ENCODE measurements at regions not wholly inside any gene's neighbourhood (a gene's known extent, or its start where the extent isn't known, plus 50 kb on each side); places are given as distances from the start of the nearest gene placed in this dataset.

DNA sequence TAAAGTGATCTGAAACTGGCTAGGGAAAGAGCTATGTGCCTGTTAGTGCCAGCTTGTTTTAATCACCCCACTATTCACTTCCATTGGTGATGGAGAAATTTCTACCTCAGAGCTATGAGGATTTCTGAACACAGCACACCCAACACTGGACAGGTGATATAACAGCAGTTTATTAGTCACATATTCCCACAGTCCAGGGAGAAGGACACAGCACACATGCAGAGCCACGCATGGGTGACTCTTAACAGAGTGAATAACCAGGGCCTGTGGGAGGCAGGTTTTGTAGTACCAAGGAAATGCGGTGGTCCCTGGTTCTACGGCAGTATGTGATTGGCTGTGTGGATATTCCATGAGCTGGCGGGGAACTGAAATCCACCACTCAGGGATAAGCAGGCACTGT, 455.1 kb downstream of the BTG1 start:
- intact Hi-C loops (cut with DNase I): no loop called here
- DNase-seq: no peak
- ATAC-seq: no peak

- intact Hi-C loops (cut with DNase I): no loop called here
- no peak for DNase-seq
- no peak for ATAC-seq
Measured at GRCh38 chr12:91687052-91688017, 458.3 kb downstream of the BTG1 start.

DNA sequence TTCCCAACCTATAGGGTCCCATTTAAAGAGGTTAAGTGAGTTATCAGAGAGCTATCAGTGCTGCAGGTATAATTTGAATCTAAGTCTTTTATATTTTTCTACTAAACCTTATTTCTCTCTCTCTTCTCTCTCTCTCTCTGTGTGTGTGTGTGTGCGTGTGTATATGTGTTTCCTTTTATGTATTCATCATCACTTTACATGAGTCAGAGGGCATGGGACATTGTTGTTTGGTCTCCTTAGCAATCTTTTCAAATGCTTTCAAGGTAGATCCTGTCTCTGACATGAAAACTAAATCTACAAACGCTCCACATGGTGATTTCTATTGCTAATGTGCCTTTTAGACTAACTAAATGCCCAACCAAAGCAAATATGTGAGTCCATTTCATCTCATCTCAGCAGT, 459.7 kb downstream of the BTG1 start:
- ATAC-seq: no peak

GRCh38 chr12:91681751-91682150, 463.9 kb downstream of the BTG1 start:
- no peak for ATAC-seq
- intact Hi-C loops (cut with DNase I): no loop called here
- no peak for DNase-seq

More for the DNA sequence above, 459.7 kb downstream of the BTG1 start:
- intact Hi-C loops (cut with DNase I): no loop called here
- DNase-seq: no peak

- no peak for ATAC-seq
- no peak for DNase-seq
- intact Hi-C loops (cut with DNase I): no loop called here
Measured at GRCh38 chr12:91680864-91681263, 464.8 kb downstream of the BTG1 start.

DNA sequence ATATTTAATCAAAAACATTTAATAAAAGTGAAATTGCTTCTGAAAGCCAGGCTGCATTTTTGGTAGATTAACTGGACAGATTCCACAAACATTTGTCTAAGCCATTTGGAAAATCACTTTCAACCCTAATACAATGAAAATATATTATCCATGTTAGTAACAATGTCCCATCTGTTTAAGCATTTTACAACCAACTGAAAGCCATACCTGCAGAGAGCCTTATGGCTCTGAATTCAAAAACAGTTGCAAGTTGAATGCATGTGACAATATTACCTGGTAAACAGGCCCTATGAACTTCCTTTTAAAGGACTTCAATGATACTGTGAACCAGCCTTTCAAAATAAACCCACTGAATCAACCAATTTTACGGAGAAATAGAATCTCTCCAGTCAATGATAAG, 468.1 kb downstream of the BTG1 start:
- intact Hi-C loops (cut with DNase I): no loop called here
- DNase-seq (no peak), ATAC-seq (no peak)

GRCh38 chr12:91675401-91675800, 470.2 kb downstream of the BTG1 start:
- ATAC-seq: no peak
- DNase-seq: no peak
- intact Hi-C loops (cut with DNase I): no loop called here

GRCh38 chr12:91672130-91672529, 473.5 kb downstream of the BTG1 start:
- DNase-seq (no peak), ATAC-seq (no peak)
- intact Hi-C loops (cut with DNase I): no loop called here

DNA sequence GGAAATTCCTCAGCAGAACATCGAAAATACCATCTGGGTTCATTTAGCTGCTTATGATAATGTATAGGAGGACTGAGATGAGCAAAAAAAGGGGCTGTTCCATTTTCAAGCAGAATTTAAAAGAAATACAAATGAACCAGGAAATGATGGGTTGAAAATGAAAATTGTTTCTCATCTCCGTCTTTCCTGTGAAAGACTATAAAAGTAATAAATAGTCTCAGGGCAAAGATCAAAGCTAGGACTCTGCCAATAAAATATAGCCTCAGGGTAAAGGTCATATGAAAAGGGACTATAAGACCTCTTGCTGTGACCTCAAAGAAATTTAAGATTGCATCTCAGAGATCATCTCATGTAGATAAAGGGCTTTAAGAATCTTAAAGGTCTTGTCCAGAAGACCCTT, 478.0 kb downstream of the BTG1 start:
- ATAC-seq (no peak), DNase-seq (no peak)
- intact Hi-C loops (cut with DNase I): no loop called here

DNA sequence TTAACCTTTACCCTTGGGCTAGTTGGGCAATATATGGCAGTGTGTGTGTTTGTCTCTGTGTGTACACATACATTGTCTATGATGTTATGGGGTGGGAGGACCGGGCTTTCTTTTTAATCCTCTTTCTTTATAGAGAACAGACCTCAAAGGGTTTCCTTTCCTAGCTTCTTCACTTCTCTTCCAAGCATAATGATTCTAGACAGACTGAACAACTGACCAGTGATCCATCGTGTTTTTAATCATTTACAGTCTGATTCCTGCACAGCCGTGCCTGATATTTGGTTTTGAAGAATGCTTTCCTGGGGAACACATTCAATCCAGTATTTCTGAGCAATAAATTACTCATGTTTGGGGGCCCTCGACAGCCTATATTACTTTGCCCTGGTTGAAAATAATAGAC, 481.1 kb upstream of the DCN start:
- no peak for DNase-seq
- intact Hi-C loops (cut with DNase I): no loop called here
- ATAC-seq: no peak

DNA sequence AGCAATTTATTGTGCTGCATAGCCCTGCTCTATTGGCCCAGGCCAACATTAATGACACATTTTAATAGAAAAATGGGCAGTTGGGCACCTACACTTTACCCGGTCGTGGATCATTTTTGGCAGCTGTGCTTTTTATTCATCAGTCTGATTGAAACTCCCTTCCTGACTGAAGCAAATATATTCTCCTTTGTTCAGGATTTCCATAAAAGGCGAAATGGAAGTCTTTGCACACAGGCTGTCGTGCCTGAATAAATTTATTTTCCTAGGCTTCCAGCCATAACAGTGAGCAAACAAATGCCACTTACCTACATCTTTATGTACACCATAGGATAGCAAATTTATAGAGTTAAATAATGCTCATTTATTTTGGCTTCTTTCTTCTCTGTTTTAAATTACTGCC, 480.7 kb upstream of the DCN start:
- no peak for ATAC-seq
- intact Hi-C loops (cut with DNase I): no loop called here
- no peak for DNase-seq

- ATAC-seq (no peak), DNase-seq (no peak)
- intact Hi-C loops (cut with DNase I): no loop called here
Measured at GRCh38 chr12:91662021-91662420, 479.4 kb upstream of the DCN start.

DNA sequence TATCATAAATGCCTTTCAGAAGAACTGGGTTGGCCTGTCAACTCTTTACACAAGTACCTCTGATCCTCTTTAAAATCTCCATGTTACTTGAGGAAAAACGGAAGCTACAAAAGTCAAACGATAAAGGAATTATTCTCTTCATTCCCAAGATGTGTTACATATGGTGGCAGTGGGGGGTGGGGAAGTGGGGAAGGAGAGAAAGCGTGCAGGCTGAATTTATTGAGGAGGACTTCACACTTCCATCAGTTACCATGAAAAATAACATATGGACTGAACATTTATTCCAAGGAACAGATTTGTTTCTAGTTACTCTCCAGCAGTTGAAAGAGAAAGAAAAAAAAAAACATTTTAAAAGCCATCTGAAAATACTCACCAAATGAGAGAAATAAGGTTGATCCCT, 474.4 kb upstream of the DCN start:
- ATAC-seq (no peak), DNase-seq (no peak)
- intact Hi-C loops (cut with DNase I): no loop called here

DNA sequence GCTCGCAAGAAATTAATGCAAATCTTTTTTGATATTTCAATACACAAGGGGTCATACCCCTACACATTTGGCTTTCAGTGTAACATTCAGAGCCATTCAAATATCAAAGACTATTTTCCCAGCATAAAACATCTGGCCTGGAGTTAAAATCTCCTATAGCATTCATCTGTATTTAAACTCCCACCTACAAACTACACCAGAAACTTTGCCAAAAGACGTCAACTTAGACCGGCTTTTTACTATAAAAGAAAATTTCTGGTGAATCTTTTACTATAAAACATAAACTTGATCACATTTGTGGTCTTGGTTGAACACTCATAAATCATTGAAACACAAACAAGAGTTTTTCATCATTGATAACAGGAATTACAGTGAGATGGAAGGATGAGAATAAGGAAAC, 473.3 kb upstream of the DCN start:
- DNase-seq (no peak), ATAC-seq (no peak)
- intact Hi-C loops (cut with DNase I): no loop called here

- intact Hi-C loops (cut with DNase I): no loop called here
- ATAC-seq (no peak), DNase-seq (no peak)
Measured at GRCh38 chr12:91654087-91654486, 471.5 kb upstream of the DCN start.

GRCh38 chr12:91651728-91652127, 469.1 kb upstream of the DCN start:
- DNase-seq (no peak), ATAC-seq (no peak)
- intact Hi-C loops (cut with DNase I): no loop called here

GRCh38 chr12:91643763-91644162, 461.1 kb upstream of the DCN start:
- no peak for ATAC-seq
- DNase-seq: no peak
- intact Hi-C loops (cut with DNase I): no loop called here

DNA sequence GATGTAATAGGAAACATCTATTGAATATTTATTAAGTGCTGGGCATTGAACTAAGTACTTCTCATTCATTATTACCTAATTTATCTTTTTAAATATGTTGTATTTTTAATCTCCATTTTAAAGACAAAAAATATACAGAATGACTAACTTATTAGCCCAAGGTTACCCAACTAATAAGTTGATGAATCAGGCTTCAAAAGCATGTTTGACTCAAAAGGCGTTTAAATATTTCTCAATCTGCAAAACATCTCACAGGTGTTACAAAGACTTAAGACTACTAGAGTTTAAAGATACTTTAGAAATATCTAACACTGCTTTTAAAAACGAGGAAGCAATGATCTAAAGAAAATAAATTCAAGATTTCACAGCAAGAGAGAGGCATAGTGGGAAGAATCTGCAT, 457.4 kb upstream of the DCN start:
- DNase-seq (no peak), ATAC-seq (no peak)
- intact Hi-C loops (cut with DNase I): no loop called here

GRCh38 chr12:91639327-91639726, 456.7 kb upstream of the DCN start:
- ATAC-seq (no peak), DNase-seq (no peak)
- intact Hi-C loops (cut with DNase I): no loop called here

- no peak for ATAC-seq
- intact Hi-C loops (cut with DNase I): no loop called here
- DNase-seq: no peak
Measured at GRCh38 chr12:91637789-91638624, 455.4 kb upstream of the DCN start.

- intact Hi-C loops (cut with DNase I): no loop called here
- no peak for DNase-seq
- no peak for ATAC-seq
Measured at GRCh38 chr12:91636721-91637120, 454.1 kb upstream of the DCN start.
